Endodermal cell (in vitro differentiated cells): ENCODE measurements at regions not wholly inside any gene's neighbourhood (a gene's known extent, or its start where the extent isn't known, plus 50 kb on each side); places are given as distances from the start of the nearest gene placed in this dataset.

Experiments
- DNase-seq: peaks from one replicate; pipeline ENCODE4 v3.0.0-alpha.2; 2017
- H3K27ac ChIP-seq: 2 replicates; pipeline ENCODE4 v1.5.1; 2013; ENCODE audit warnings: mild to moderate bottlenecking, low read depth, low read length, moderate library complexity
- H3K27me3 ChIP-seq: 2 replicates; pipeline ENCODE4 v1.6.1; 2013; ENCODE audit warnings: mild to moderate bottlenecking, low read length, moderate library complexity; ENCODE audit not compliant: insufficient read depth, control insufficient read depth, poor library complexity, severe bottlenecking
- H3K36me3 ChIP-seq: 2 replicates; pipeline ENCODE4 v1.7.0; 2013; ENCODE audit warnings: mild to moderate bottlenecking, low read length, moderate library complexity; ENCODE audit not compliant: control insufficient read depth, insufficient read depth
- H3K4me1 ChIP-seq: one replicate; pipeline ENCODE4 v1.7.0; 2013; ENCODE audit warnings: low read length; ENCODE audit not compliant: control insufficient read depth, insufficient read depth
- H3K4me3 ChIP-seq: 2 replicates; pipeline ENCODE4 v1.5.1; 2013; ENCODE audit warnings: mild to moderate bottlenecking, low read length, moderate library complexity
- H3K9ac ChIP-seq: 2 replicates; pipeline ENCODE4 v1.6.1; 2013; ENCODE audit warnings: mild to moderate bottlenecking, low read length, moderate library complexity; ENCODE audit not compliant: poor library complexity, severe bottlenecking; ENCODE audit errors: extremely low read depth
- H3K9me3 ChIP-seq: 2 replicates; pipeline ENCODE4 v1.6.1; 2013; ENCODE audit warnings: mild to moderate bottlenecking, low read length, moderate library complexity; ENCODE audit not compliant: control insufficient read depth
- H3K27ac Mint-ChIP-seq: 2 replicates; pipeline ENCODE4 v1.8.0; 2020; ENCODE audit warnings: mixed read lengths
- H3K27me3 Mint-ChIP-seq: 2 replicates; pipeline ENCODE4 v1.8.0; 2021; ENCODE audit warnings: mild to moderate bottlenecking, mixed read lengths; ENCODE audit not compliant: insufficient read depth
- H3K36me3 Mint-ChIP-seq: 2 replicates; pipeline ENCODE4 v1.8.0; 2020; ENCODE audit warnings: low read depth, mixed read lengths
- H3K4me1 Mint-ChIP-seq: 2 replicates; pipeline ENCODE4 v1.8.0; 2020; ENCODE audit warnings: mixed read lengths
- H3K4me3 Mint-ChIP-seq: 2 replicates; pipeline ENCODE4 v1.8.0; 2020; ENCODE audit warnings: mild to moderate bottlenecking, moderate library complexity, mixed read lengths
- H3K9me3 Mint-ChIP-seq: 2 replicates; pipeline ENCODE4 v1.8.0; 2020; ENCODE audit warnings: mild to moderate bottlenecking, mixed read lengths
- WGBS, 2 experiments: methylation state at CpG; one replicate each; pipeline versions ENCODE4 v1.1.5 to v1.1.7; 2013; ENCODE audit warnings: missing lambda C conversion rate in 2 of 2, mixed read lengths in 1 of 2; ENCODE audit not compliant: insufficient coverage in 1 of 2, insufficient read length in 1 of 2; 5-methylcytosine and 5-hydroxymethylcytosine counted together
- TF ChIP-seq, protein P1 (sequence below): fragments of 200-600 bp; sonication (generic); conservative IDR thresholded peaks from 2 replicates; pipeline ENCODE4 v1.5.0; 2021; ENCODE audit warnings: antibody characterized with exemption, mild to moderate bottlenecking

DNA sequence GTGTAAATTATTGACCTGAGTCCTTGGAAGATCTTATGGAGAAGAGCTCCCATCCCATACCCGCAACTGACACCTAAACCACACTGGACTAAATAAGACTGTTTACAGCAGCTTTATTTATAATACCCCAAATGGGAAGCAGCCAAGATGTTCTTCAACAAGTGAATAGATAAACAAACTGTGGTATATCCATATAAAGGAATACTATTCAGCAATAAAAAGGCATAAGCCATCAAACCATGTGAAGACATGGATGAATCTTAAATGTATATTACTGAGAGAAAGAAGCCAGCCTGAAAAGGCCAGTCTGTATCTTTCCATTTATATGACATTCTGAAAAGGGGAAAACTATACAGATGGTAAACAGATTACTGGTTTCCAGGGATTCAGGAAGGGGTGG is 212.7 kb downstream of the TPBG start:
- Histone ChIP-seq H3K36me3 (no peaks in the 10 kb centered on the region), H3K4me3 (peak overlapping the region; percentile 41), H3K4me1 (no peaks in the 10 kb centered on the region), H3K27me3 (no peaks in the 10 kb centered on the region), H3K27ac (no peak overlapping the region), H3K9ac (no peak overlapping the region), H3K9me3 (peaks cover 13% of the 10 kb centered on the region)
- Mint-ChIP-seq H3K9me3 (peaks cover 13% of the 10 kb centered on the region), H3K4me3 (no peak overlapping the region), H3K27ac (no peak overlapping the region), H3K4me1 (no peaks in the 10 kb centered on the region), H3K36me3 (no peaks in the 10 kb centered on the region), H3K27me3 (no peaks in the 10 kb centered on the region)
- TF ChIP-seq, protein P1, sequence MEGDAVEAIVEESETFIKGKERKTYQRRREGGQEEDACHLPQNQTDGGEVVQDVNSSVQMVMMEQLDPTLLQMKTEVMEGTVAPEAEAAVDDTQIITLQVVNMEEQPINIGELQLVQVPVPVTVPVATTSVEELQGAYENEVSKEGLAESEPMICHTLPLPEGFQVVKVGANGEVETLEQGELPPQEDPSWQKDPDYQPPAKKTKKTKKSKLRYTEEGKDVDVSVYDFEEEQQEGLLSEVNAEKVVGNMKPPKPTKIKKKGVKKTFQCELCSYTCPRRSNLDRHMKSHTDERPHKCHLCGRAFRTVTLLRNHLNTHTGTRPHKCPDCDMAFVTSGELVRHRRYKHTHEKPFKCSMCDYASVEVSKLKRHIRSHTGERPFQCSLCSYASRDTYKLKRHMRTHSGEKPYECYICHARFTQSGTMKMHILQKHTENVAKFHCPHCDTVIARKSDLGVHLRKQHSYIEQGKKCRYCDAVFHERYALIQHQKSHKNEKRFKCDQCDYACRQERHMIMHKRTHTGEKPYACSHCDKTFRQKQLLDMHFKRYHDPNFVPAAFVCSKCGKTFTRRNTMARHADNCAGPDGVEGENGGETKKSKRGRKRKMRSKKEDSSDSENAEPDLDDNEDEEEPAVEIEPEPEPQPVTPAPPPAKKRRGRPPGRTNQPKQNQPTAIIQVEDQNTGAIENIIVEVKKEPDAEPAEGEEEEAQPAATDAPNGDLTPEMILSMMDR, result no peak
- no peak for DNase-seq
- 92% methylated on average over 1 of the region's 1 CpG; no CpG with 5 or more reads in 1 of the 2 experiments for WGBS, 2 experiments

DNA sequence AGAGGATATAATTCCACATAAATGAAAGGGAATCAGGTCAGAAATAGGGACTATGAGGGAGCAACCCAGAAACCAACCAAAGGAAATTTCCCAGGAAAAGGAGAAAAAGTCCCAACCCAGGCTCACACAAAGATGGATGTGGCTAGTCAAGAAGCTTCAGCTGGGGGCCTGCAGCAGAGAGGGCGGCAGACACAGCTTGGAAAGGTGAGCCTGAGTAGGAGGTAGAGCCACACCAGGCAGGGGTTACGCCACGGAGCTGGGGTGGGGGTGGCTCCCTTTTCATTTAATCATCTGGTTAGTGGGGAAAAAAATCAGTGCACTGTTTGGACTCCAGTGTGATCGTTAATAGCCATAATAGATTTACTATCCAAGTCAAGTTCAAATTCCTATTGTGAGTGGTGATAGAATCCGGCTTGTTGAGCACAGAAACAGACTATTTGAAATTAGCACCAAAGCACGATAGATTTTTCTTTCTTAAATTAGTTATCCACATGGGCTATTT is 220.6 kb downstream of the TPBG start:
- Mint-ChIP-seq H3K9me3 (peaks cover 5% of the 10 kb centered on the region), H3K27me3 (no peaks in the 10 kb centered on the region), H3K4me3 (no peak overlapping the region), H3K4me1 (no peaks in the 10 kb centered on the region), H3K36me3 (no peaks in the 10 kb centered on the region), H3K27ac (no peak overlapping the region)
- H3K4me3 ChIP-seq, result no peak overlapping the region
- no peaks in the 10 kb centered on the region for H3K4me1 ChIP-seq
- DNase-seq, result no peak
- H3K27ac ChIP-seq, result no peak overlapping the region
- H3K9me3 ChIP-seq, result no peaks in the 10 kb centered on the region
- no peaks in the 10 kb centered on the region for H3K36me3 ChIP-seq
- no peaks in the 10 kb centered on the region for H3K27me3 ChIP-seq
- TF ChIP-seq, protein P1, result no peak
- WGBS, 2 experiments, result 91 to 93% methylated on average over 4 to 6 of the region's 6 CpGs
- H3K9ac ChIP-seq, result no peak overlapping the region

DNA sequence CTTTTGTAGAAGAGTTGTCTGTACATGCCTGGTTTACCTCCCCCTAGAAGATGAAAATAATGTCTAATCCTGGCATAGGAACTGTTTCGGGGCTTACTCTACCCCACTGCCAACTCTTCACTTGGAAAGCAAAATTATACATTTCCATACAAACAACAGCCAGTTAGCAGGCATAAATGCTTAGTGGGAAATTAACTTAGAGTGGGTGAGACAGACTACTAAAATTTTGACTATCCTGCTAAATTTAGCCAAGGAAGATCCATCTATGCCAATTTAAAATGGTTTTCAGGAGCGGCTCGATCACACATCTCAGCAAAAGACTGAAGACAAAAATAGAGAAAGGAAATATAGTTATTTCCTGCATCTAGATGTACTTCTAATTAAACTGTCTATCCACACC is 221.2 kb downstream of the TPBG start:
- Histone ChIP-seq H3K27ac (no peak overlapping the region), H3K9me3 (no peaks in the 10 kb centered on the region), H3K27me3 (no peaks in the 10 kb centered on the region), H3K4me1 (peaks cover 3% of the 10 kb centered on the region), H3K36me3 (no peaks in the 10 kb centered on the region), H3K9ac (no peak overlapping the region), H3K4me3 (no peak overlapping the region)
- Mint-ChIP-seq H3K27me3 (no peaks in the 10 kb centered on the region), H3K36me3 (no peaks in the 10 kb centered on the region), H3K4me1 (peaks cover 3% of the 10 kb centered on the region), H3K9me3 (peaks cover 5% of the 10 kb centered on the region), H3K27ac (no peak overlapping the region), H3K4me3 (no peak overlapping the region)
- TF ChIP-seq, protein P1, result no peak
- DNase-seq, result no peak
- 100% methylated on average over 3 of the region's 3 CpGs; no CpG with 5 or more reads in 1 of the 2 experiments for WGBS, 2 experiments
